IPS-18c (cell line): ENCODE measurements at regions not wholly inside any gene's neighbourhood (a gene's known extent, or its start where the extent isn't known, plus 50 kb on each side); places are given as distances from the start of the nearest gene placed in this dataset.
"Not testable (repeated sequence)": the region's sequence is repeated elsewhere in the genome, so short reads cannot be mapped to it uniquely, and the experiment has no call there.

Source experiments
- H3K4me3 ChIP-seq: 2 replicates; pipeline ENCODE4 v1.7.0; 2013; ENCODE audit warnings: low read depth, mild to moderate bottlenecking, low read length, moderate library complexity; ENCODE audit not compliant: insufficient read depth
- H3K9me3 ChIP-seq: one replicate; pipeline ENCODE4 v1.6.1; 2013; ENCODE audit warnings: mild to moderate bottlenecking, low read length, moderate library complexity; ENCODE audit not compliant: control insufficient read depth, insufficient read depth

- H3K9me3 ChIP-seq, result no peaks in the 10 kb centered on the region
- no peak overlapping the region for H3K4me3 ChIP-seq
These were observed 987.2 kb upstream of the CELF4 start for GRCh38 chr18:38552732-38553321.

GRCh38 chr18:38551881-38552280 lies 986.3 kb upstream of the CELF4 start:
- no peaks in the 10 kb centered on the region for H3K9me3 ChIP-seq
- H3K4me3 ChIP-seq, result no peak overlapping the region

GRCh38 chr18:38545071-38545470 lies 979.5 kb upstream of the CELF4 start:
- no peak overlapping the region for H3K4me3 ChIP-seq

GRCh38 chr18:38539856-38540255 lies 974.3 kb upstream of the CELF4 start:
- H3K4me3 ChIP-seq, result no peak overlapping the region

More at GRCh38 chr18:38545071-38545470, 979.5 kb upstream of the CELF4 start:
- no peaks in the 10 kb centered on the region for H3K9me3 ChIP-seq

GRCh38 chr18:38539371-38539770 lies 973.8 kb upstream of the CELF4 start:
- Histone ChIP-seq H3K9me3 (no peaks in the 10 kb centered on the region), H3K4me3 (no peak overlapping the region)

More at GRCh38 chr18:38539856-38540255, 974.3 kb upstream of the CELF4 start:
- H3K9me3 ChIP-seq, result no peaks in the 10 kb centered on the region

GRCh38 chr18:38534073-38534472 lies 968.5 kb upstream of the CELF4 start:
- Histone ChIP-seq H3K9me3 (no peaks in the 10 kb centered on the region), H3K4me3 (no peak overlapping the region)

GRCh38 chr18:38526922-38527321 lies 961.3 kb upstream of the CELF4 start:
- Histone ChIP-seq H3K4me3 (no peak overlapping the region), H3K9me3 (no peaks in the 10 kb centered on the region)

- Histone ChIP-seq H3K4me3 (no peak overlapping the region), H3K9me3 (no peaks in the 10 kb centered on the region)
These were observed 959.4 kb upstream of the CELF4 start for GRCh38 chr18:38525039-38525438.

- H3K9me3 ChIP-seq, result no peaks in the 10 kb centered on the region
- no peak overlapping the region for H3K4me3 ChIP-seq
These were observed 955.2 kb upstream of the CELF4 start for GRCh38 chr18:38520786-38521185.

- Histone ChIP-seq H3K4me3 (no peak overlapping the region), H3K9me3 (no peaks in the 10 kb centered on the region)
These were observed 936.9 kb upstream of the CELF4 start for GRCh38 chr18:38502539-38502938.

- Histone ChIP-seq H3K4me3 (no peak overlapping the region), H3K9me3 (no peaks in the 10 kb centered on the region)
These were observed 931.7 kb upstream of the CELF4 start for GRCh38 chr18:38497266-38497665.

GRCh38 chr18:38496222-38496793 lies 930.7 kb upstream of the CELF4 start:
- Histone ChIP-seq H3K9me3 (no peaks in the 10 kb centered on the region), H3K4me3 (no peak overlapping the region)

GRCh38 chr18:38494065-38494464 lies 928.5 kb upstream of the CELF4 start:
- no peak overlapping the region for H3K4me3 ChIP-seq
- H3K9me3 ChIP-seq, result no peaks in the 10 kb centered on the region

GRCh38 chr18:38491195-38491594 lies 925.6 kb upstream of the CELF4 start:
- no peak overlapping the region for H3K4me3 ChIP-seq
- no peaks in the 10 kb centered on the region for H3K9me3 ChIP-seq

- H3K9me3 ChIP-seq, H3K4me3 ChIP-seq: not testable (repeated sequence)
These were observed 924.1 kb upstream of the CELF4 start for GRCh38 chr18:38489721-38490120.

GRCh38 chr18:38487521-38487920 lies 921.9 kb upstream of the CELF4 start:
- no peak overlapping the region for H3K4me3 ChIP-seq
- peaks cover 2% of the 10 kb centered on the region for H3K9me3 ChIP-seq

GRCh38 chr18:38483326-38483725 lies 917.7 kb upstream of the CELF4 start:
- Histone ChIP-seq H3K4me3 (no peak overlapping the region), H3K9me3 (peaks cover 2% of the 10 kb centered on the region)

- H3K9me3 ChIP-seq, result peaks cover 2% of the 10 kb centered on the region
- H3K4me3 ChIP-seq, result no peak overlapping the region
These were observed 916.0 kb upstream of the CELF4 start for GRCh38 chr18:38481576-38481975.

- no peaks in the 10 kb centered on the region for H3K9me3 ChIP-seq
- H3K4me3 ChIP-seq, result no peak overlapping the region
These were observed 910.1 kb upstream of the CELF4 start for GRCh38 chr18:38475686-38476085.
